ENCODE measurements at regions not wholly inside any gene's neighbourhood (a gene's known extent, or its start where the extent isn't known, plus 50 kb on each side); places are given as distances from the start of the nearest gene placed in this dataset.

DNA sequence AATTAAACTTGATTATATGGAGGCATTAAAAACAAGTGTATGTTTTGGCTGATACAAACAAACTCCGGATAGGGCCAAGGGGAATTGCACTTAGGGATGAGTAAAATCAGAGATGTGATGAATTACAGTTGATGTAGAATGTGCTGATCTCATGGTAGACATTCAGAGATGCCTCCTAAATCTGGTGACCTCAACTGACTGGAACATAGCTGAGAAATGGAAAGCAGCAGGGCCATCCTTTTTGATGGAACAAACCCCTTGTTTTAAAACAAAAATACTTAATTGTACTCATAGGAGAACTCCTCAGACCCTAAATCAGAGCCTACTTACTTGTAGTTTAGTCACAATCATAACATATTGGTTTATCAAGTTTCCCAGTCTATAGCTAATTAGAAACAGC is 122.8 kb downstream of the C12orf75 start:
- no peak overlapping the region for H3K27ac ChIP-seq

DNA sequence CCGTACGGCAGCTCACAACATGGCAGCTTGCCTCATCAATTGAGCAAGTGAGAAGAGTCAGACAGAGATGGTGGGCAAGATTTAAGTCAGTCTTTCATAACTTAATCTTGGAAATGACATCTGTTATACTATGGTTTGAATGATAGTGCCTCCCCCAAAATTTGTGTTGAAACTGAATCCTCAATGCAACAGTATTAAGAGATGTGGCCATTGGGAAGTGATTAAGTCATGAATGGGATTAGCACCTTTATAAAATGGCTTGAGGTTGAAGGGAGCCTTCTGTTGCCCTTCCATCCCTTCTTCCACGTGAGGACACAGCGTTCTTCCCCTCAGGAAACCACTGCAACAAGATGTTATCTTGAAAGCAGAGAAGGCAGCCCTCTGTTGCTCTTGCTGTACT is 124.2 kb downstream of the C12orf75 start:
- no peak overlapping the region for H3K4me3 ChIP-seq
- peak overlapping the region in 2 of 21 experiments; percentile 36 to 49 for H3K27ac ChIP-seq

More for the DNA sequence above, 122.8 kb downstream of the C12orf75 start:
- H3K4me3 ChIP-seq = no peak overlapping the region

DNA sequence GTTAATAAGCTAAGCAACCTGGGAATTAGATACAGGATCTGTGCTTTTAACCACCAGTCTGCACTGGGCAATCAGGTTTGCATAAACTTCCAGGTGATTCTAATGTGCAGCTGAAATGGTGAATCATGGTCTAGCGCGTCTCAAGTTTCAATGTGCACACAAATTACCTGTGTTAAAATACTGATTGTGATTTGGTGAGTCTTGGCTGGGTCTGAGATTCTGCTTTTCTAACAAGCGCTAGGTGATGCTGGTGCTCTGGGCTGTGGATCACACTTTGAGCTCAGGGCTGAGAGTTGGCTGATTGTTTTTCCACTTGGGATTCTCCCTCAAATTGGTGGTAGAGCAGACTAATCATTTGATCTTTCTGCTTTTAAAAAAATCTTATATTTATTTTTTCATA is 124.8 kb downstream of the C12orf75 start:
- H3K4me3 ChIP-seq = no peak overlapping the region
- H3K27ac ChIP-seq = peak overlapping the region in 2 of 21 experiments; percentile 36 to 49

DNA sequence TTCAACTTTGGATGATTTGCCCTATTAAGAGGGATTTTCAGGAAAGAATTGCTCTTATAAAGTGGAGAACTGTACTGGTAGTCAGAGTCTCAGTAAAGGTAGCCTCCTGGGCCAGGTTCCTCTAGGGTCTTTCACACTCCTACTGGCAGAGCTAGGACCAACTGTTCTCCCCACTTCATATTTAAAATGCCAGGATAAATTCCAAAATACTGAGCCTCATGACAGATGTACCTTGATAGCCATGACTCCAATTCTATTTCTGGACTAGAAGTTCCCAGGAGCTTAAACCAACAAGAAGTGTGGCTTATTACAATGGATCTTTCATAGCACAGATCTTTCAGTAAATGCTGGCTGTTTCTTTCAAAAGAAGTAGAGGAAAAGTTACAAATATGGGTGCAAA is 126.5 kb downstream of the C12orf75 start:
- H3K27ac ChIP-seq = no peak overlapping the region

DNA sequence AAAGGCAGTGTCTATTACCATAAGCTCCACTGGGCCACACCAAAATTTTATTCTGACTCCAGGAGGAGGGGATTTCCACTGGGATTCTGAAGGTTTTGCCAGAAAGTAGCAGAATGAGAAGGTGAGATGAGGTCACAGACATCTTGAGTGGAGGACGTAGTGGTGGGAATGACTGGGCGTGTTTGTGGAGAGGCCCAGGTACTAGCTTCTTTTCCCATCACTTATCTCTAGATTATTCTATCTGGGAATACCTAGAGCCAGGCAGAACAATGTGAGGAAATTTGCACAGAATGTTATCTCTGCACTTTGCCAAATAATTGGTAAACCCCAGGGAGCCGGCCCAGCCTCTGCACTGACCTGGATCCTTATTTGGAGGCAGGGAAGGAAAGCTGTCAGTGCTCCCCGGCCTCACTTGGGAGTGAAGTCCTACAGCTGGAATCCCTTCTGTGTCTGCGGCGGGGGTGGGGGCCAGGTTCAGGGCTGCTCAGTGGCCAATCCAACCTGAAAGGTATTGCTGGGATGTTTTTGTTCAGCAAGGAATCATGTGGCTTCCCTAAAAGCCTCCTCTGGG is 129.4 kb downstream of the C12orf75 start:
- Histone ChIP-seq H3K27ac (no peak overlapping the region), H3K4me3 (no peak overlapping the region)

More for the DNA sequence above, 126.5 kb downstream of the C12orf75 start:
- no peak overlapping the region for H3K4me3 ChIP-seq

DNA sequence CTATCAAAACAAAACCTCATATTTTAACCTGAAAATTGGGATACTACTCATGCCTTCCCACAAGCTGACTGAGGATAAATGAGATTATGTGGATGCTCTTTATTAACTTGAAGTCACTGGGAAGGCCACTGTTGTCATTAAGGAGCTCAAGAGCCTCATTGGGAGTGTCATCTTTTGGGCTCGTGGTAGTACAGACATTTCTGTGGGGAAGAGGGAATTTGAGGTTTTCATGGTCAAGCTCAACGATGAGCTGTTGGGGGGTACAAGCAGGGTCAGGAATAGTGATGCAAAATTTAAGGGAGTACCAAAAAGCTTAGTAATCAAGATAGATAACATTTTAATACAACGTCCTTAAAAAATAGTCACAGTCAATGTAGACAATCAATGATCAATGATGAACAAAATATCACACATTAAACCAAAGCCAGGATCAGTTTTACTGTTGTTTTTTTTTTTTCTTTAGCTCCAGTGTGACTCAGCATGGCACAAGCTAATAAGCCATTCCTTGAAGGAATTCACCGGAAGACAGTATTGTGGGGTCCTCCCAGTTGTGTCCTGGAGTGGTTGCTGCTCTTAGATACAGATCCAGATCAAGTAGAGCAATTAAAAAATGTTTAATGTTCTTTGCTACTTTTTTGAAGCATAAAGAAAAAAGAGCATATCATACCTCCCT is 130.9 kb downstream of the C12orf75 start:
- no peak overlapping the region for H3K27ac ChIP-seq

DNA sequence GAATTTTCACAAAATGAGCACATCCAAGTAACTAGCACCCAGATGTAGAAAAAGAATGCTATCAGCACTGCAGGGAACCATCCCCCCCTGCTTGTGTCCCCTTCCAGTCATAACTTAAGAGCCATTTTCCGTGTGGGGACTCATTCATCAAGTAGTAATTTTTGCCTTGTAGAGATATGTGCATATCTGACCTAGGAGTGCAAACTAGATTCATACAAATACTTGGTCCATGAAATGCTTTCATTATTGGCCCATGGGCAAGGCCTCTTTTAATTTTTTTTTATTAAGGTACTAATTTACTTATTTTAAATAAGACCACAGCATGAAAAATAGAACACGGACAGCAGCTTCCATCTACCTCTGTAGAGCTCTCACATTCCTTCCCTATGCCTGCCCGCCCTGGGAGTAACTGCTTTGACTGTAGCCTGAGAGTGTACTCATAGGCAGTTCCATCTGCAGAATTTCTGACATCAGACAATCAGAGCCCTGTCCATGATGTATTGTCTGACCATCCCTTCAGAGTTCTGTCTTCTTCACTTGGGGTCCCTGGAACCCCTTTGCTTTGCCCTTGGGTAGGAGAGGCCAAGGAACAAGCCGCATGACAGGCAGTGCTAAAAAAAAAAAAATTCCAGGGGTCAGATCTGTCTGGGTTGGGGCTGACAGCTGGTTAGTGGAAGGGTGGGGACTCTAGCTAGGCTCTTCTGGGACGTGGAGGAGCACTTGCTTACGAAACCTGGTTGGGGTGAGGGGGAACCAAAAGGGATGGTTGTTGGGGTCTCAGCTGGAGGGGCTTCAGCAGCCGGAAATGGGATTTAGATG is 131.7 kb downstream of the C12orf75 start:
- no peak overlapping the region for H3K4me3 ChIP-seq
- H3K27ac ChIP-seq = peak overlapping the region in 1 of 21 experiments; percentile 31

More for the DNA sequence above, 130.9 kb downstream of the C12orf75 start:
- no peak overlapping the region for H3K4me3 ChIP-seq

DNA sequence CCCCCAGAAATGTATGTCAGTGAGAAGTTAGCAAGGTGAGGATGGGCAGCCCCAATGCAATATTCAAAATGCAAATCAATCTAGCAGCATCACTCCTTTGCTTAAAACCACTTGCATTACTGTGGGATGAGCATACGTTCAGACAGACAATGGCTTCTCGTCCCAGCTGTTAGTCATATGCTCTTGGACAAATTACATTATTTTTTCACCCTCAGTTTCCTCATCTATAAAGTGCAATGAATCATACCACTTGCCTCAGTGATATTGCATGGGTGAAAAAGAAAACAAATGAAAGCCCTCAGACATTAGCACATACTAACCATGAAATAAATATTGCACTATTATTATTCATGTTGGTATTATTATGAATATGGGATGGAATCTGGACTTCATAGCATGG is 132.3 kb downstream of the C12orf75 start:
- Histone ChIP-seq H3K27ac (peak overlapping the region in 1 of 21 experiments; percentile 31), H3K4me3 (no peak overlapping the region)

DNA sequence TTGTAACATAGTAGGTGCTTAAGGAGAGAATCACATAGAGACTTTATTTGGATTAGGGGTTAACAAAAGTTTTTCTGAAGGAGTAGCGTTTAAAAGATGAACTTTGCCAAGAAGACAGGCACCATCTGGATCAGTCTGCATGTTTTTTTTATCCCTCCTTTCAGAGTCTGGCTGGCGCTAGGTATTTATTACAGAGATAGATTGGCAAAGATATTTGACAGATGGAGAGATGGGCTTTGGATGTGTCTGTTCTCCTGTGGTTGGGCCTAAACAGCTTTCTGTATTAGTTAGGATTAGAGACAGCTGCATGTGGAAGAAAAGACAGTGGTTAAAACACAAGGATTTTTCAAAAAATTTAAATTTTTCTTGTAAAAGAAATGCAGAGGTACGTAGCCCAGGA is 133.9 kb downstream of the C12orf75 start:
- Histone ChIP-seq H3K27ac (no peak overlapping the region), H3K4me3 (no peak overlapping the region)

DNA sequence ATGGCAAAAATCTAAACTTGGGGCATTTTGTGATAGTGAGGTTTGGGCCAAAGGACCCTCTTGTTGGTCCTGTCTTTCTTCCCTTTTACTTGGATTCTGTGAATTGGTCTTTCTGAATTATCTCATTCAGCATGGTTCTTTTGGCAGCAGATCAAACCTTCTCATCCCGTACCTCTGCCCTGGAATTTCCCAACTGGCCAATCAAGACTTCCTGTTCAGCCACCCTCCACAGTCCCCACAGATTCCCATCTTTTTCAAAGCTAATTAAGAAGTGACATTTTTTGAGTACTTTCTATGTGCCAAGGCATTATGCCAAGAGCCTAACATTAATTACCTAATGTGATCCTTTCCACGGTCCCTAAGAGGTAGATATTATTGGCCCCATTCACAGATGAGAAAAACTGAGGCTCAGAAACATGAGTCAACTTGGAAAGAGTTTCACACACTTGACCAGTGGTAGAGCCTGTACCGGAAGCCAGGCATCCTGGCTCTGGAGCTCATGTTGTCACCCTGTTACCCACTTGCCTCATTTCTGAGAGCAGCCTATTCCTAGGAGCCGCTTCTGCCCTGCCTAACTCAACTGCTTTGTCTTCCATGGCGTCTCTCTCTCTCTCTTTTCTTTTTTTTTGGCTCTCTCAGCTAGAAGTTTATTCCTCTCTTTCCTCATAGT is 135.9 kb downstream of the C12orf75 start:
- H3K27ac ChIP-seq = peak overlapping the region in 3 of 21 experiments; percentile 18 to 69 (median 34)
- no peak overlapping the region for H3K4me3 ChIP-seq

DNA sequence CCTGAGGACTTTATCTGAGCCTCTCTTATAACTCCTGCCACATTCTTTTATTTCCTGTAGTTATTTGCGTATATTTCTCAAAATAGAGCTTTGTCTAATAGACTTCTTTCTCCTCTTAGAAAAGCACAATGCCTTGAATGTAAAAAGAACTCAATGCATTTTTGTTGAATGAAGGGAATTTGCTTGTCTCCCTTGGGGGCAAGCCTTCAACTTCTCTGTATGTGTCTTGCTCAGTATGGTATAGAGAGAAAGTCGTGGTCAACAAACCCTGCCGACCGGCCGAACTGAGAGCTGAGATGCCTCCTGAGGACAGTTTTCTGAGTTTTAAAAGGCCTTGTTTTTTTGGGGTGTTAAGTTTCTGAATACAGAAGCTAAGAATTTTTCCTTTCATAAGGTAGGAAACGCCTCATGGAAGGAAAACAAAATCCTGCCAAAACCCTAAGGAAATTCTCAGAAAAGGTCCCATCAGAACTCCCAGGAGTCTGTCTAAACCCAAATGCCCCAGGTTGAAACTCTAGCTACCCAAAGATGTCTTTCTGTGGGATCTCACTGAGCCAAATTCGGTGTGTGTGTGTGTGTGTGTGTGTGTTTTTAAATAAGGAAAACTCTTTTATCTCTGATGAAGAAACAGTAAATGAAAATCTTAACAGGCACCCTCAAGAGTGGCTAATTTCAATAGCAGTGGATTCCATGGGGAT is 136.6 kb downstream of the C12orf75 start:
- Histone ChIP-seq H3K27ac (peak overlapping the region in 3 of 21 experiments; percentile 31 to 69 (median 34)), H3K4me3 (no peak overlapping the region)

DNA sequence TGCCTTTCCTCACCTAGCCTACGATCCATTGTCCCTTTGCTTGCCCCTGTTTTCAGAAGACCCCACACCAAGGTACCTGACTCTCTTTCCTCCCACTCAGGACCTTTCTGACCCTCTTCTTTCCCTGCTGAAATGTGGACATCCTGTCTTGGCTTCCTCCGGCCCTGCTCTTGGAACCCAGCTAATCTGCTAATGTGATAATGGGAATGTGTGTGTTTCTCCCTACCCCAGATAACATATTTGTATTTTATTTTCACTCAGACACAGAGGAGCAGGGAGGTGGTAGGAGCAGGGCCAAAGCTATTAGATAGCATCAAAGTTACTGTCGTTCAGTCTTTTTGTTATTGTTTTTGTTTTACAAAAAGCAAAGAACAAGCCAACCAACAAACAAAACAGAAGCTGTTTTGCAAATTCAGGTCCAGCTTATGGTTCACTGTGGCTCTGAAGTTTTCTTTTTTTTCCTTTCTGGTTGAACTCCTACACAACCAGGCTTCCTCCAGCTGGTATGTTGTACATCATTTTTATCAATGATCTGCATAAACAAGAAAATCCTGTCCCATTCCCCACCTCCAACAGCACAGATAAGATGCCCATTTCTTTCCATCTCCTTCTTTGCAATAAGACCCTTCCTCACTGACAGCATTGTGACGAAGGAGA is 137.3 kb downstream of the C12orf75 start:
- peak overlapping the region in 3 of 21 experiments; percentile 31 to 69 (median 34) for H3K27ac ChIP-seq
- no peak overlapping the region for H3K4me3 ChIP-seq

DNA sequence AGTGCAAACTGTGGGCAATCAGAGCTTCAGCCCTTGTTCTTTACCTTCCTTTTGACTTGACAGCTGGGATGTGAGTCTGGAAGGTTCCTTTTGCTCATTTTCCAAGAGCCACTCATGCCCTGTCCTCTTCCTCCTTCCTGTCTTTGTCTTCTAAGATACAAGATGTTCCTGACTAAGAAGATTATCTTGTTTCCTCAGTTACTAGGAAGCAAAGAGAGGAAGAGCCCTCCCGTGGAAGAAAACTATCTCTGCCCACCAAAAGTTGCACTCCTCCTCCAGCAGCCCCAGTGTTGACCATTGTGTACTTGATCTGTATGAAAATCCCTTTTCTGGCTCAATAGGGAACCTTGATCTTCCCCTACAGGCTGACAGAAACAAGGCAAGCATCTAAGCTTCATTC is 138.0 kb downstream of the C12orf75 start:
- Histone ChIP-seq H3K4me3 (no peak overlapping the region), H3K27ac (peak overlapping the region in 2 of 21 experiments; percentile 6 to 69)

DNA sequence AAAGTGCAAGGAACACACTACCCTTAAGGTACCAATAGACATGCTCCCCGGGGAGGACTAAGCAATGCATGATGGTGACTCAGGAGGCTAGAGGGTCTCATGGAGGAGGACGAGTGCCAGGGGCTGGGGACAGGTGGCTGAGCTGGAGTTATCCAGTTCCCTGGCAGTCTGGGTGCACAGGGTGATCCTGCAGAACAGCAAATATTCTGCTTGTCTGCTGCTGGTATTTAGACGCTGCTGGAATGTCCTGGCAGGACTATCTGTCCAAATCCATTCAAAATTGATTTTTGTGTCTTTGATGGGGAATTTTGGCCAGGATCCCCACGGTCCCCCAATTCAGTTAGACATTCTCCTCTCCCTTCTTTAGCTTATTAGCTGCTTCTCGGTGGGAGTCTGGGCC is 138.7 kb downstream of the C12orf75 start:
- Histone ChIP-seq H3K4me3 (no peak overlapping the region), H3K27ac (peak overlapping the region in 1 of 21 experiments; percentile 69)

DNA sequence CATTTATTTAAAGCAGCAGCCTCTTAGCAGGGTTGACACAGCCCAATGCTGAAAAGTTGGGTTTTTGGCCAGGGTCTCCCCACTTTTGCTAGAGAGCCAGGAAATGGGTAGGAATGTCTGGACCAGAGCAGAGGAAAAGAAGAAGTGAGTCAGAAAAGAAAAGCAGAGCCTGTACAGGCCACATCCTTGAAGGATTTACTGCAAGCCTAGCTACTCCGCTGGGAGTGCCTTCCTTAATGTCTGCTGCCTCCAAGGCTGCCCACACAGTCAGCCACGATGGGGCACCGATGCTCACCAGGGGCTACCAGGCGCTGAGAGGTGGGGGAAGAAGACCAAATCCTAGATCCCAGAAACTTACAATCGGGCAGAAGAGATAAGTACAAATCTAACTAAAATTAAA is 139.2 kb downstream of the C12orf75 start:
- no peak overlapping the region for H3K4me3 ChIP-seq
- H3K27ac ChIP-seq = no peak overlapping the region

DNA sequence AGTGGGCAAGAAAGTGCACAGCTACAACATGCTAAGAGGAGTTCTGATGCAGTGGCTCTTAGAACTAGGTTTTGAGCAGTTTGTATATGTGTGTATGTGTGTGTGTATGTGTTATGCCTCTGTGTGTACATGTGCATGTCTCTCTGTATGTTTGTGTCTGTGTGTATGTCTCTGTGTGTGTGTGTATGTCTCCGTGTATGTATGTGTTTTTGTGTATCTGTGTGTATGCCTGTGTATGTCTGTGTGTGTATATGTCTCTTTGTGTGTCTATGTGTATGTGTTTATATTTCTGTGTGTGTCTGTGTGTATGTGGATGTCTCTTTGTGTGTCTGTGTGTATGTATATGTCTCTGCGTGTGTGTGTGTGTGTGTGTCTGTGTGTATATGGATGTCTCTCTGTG is 139.6 kb downstream of the C12orf75 start:
- Histone ChIP-seq H3K4me3 (no peak overlapping the region), H3K27ac (no peak overlapping the region)

DNA sequence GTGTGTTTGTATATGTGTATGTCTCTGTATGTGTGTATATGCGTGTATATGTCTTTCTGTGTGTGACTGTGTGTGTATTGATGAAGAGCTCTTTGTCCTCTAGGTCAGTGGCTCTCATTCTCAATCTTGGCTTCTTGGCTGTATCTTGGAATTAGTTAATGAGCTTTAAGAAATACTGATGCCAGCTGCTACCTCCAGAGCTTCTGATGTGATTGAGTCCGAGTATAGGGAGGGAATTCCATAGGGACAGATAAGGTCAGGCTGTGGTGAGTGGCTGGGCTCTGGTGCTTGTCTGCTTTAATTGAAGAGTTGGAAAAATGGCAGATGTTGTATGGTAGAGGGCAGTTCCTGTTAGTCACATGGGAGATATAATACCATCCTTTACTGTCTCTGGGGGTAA is 140.1 kb downstream of the C12orf75 start:
- Histone ChIP-seq H3K4me3 (no peak overlapping the region), H3K27ac (no peak overlapping the region)

DNA sequence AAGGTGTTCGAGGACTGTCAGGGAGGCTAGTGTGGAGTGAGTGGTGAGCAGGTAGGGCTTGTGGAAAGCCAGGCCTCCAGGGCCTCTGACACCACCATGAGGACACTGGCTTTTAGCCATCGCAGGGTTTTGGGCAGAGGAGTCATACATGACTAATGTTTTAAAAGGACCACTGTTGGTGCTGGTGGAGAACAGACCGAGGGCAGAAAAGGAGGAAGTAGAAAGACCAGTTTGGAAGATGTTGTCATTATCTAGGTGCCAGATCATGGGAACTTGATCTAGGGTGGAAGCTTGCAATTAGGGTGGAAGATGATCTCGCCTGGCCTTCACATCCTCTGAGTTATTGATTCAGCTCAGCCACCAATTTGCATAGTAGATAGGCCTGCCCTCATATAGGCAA is 144.2 kb downstream of the C12orf75 start:
- no peak overlapping the region for H3K27ac ChIP-seq
- no peak overlapping the region for H3K4me3 ChIP-seq

DNA sequence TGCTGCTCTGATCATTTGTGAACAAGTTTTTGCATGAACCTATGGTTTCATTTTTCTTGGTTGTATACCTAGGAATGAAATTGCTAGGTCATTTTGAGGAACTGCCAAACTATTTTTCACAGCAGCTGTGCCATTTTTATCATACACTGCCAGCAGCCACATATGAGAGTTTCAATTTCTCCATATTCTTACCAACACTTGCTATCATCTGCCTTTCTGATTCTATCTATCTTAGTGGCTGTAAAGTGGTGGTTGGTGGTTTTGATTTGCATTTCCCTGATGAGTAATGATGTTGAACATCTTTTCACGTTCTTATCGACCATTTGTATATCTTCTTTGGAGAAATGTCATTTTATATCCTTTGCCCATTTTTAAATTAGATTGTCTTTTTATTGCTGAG is 146.1 kb downstream of the C12orf75 start:
- H3K4me3 ChIP-seq = no peak overlapping the region
- H3K27ac ChIP-seq = no peak overlapping the region

Data from skin epidermis (tissue), 12 donors.